ENCODE measurements at regions not wholly inside any gene's neighbourhood (a gene's known extent, or its start where the extent isn't known, plus 50 kb on each side); places are given as distances from the start of the nearest gene placed in this dataset.

- WGBS (ENCODE audit: insufficient coverage): 33% methylated on average over 3 of the region's 4 CpGs
- Mint-ChIP-seq H3K9me3 (peaks cover 0 to 4% (median 0%) of the 10 kb centered on the region in 3 donors), H3K4me3 (no peak overlapping the region), H3K27me3 (peaks cover 13 to 22% of the 10 kb centered on the region in 2 donors), H3K36me3 (no peaks in the 10 kb centered on the region), H3K4me1 (no peaks in the 10 kb centered on the region), H3K27ac (no peak overlapping the region)
- ChIA-PET POLR2A (no interaction called here), CTCF (no interaction called here)
- no peak for DNase-seq
- Histone ChIP-seq H3K4me3 (ENCODE audit: control insufficient read depth in 1 of 2, extremely low read depth in 1 of 2, low read length in 1 of 2) (no peak overlapping the region), H3K4me1 (ENCODE audit: control insufficient read depth in 1 of 2, extremely low read depth in 1 of 2, insufficient read depth in 2 of 2, low read length in 2 of 2) (no peaks in the 10 kb centered on the region), H3K27me3 (replicated peaks in 1 of 2; ENCODE audit: control insufficient read depth in 2 of 2, extremely low read depth in 1 of 2, insufficient read depth in 2 of 2, low read length in 1 of 2) (peaks cover 0 to 3% of the 10 kb centered on the region in 2 experiments), H3K36me3 (ENCODE audit: control insufficient read depth in 2 of 2, extremely low read depth in 1 of 2, insufficient read depth in 1 of 2, low read length in 1 of 2) (no peaks in the 10 kb centered on the region), H3K9me3 (no peaks in the 10 kb centered on the region), H3K27ac (ENCODE audit: low read length) (no peak overlapping the region)
- no peak for ATAC-seq (replicated peaks in 1 of 4)
Observed at GRCh38 chr2:136538489-136538888, 226.9 kb upstream of the THSD7B start.

- CTCF ChIA-PET: no interaction called here
- Histone ChIP-seq H3K9me3 (no peaks in the 10 kb centered on the region), H3K4me3 (ENCODE audit: control insufficient read depth in 1 of 2, extremely low read depth in 1 of 2, low read length in 1 of 2) (no peak overlapping the region), H3K4me1 (ENCODE audit: control insufficient read depth in 1 of 2, extremely low read depth in 1 of 2, insufficient read depth in 2 of 2, low read length in 2 of 2) (no peaks in the 10 kb centered on the region), H3K27ac (ENCODE audit: low read length) (no peak overlapping the region), H3K36me3 (ENCODE audit: control insufficient read depth in 2 of 2, extremely low read depth in 1 of 2, insufficient read depth in 1 of 2, low read length in 1 of 2) (no peaks in the 10 kb centered on the region), H3K27me3 (replicated peaks in 1 of 2; ENCODE audit: control insufficient read depth in 2 of 2, extremely low read depth in 1 of 2, insufficient read depth in 2 of 2, low read length in 1 of 2) (peaks cover 0 to 3% of the 10 kb centered on the region in 2 experiments)
- no peaks in the 10 kb centered on the region for H3K36me3 Mint-ChIP-seq
- DNase-seq: no peak
- WGBS (ENCODE audit: insufficient coverage): 60% methylated on average over 2 of the region's 3 CpGs
- no peak for ATAC-seq (replicated peaks in 1 of 4)
- peaks cover 0 to 4% (median 0%) of the 10 kb centered on the region in 3 donors for H3K9me3 Mint-ChIP-seq
- H3K27ac Mint-ChIP-seq: no peak overlapping the region
- POLR2A ChIA-PET: no interaction called here
- H3K4me1 Mint-ChIP-seq: no peaks in the 10 kb centered on the region
- peaks cover 11 to 27% of the 10 kb centered on the region in 2 donors for H3K27me3 Mint-ChIP-seq
- H3K4me3 Mint-ChIP-seq: no peak overlapping the region
Observed at GRCh38 chr2:136534811-136535210, 230.5 kb upstream of the THSD7B start.

- no peaks in the 10 kb centered on the region for H3K36me3 ChIP-seq (ENCODE audit: control insufficient read depth in 2 of 2, extremely low read depth in 1 of 2, insufficient read depth in 1 of 2, low read length in 1 of 2)
- Mint-ChIP-seq H3K27me3 (peaks cover 10 to 18% of the 10 kb centered on the region in 2 donors), H3K4me3 (no peak overlapping the region), H3K9me3 (peaks cover 0 to 7% (median 0%) of the 10 kb centered on the region in 3 donors), H3K36me3 (no peaks in the 10 kb centered on the region), H3K27ac (no peak overlapping the region), H3K4me1 (no peaks in the 10 kb centered on the region)
- ChIA-PET CTCF (no interaction called here), POLR2A (no interaction called here)
- peaks cover 0 to 2% of the 10 kb centered on the region in 2 experiments for H3K27me3 ChIP-seq (replicated peaks in 1 of 2; ENCODE audit: control insufficient read depth in 2 of 2, extremely low read depth in 1 of 2, insufficient read depth in 2 of 2, low read length in 1 of 2)
- H3K4me1 ChIP-seq (ENCODE audit: control insufficient read depth in 1 of 2, extremely low read depth in 1 of 2, insufficient read depth in 2 of 2, low read length in 2 of 2): no peaks in the 10 kb centered on the region
- DNase-seq (no peak), ATAC-seq (replicated peaks in 1 of 4) (no peak)
- H3K4me3 ChIP-seq (ENCODE audit: control insufficient read depth in 1 of 2, extremely low read depth in 1 of 2, low read length in 1 of 2): no peak overlapping the region
- no peak overlapping the region for H3K27ac ChIP-seq (ENCODE audit: low read length)
- no peaks in the 10 kb centered on the region for H3K9me3 ChIP-seq
- no CpG with 5 or more reads among the region's 2 CpGs for WGBS (ENCODE audit: insufficient coverage)
Observed at GRCh38 chr2:136532171-136532570, 233.2 kb upstream of the THSD7B start.

GRCh38 chr2:136531731-136532130, 233.6 kb upstream of the THSD7B start:
- no peak for DNase-seq
- Mint-ChIP-seq H3K27ac (no peak overlapping the region), H3K9me3 (peaks cover 0 to 7% (median 0%) of the 10 kb centered on the region in 3 donors), H3K4me1 (no peaks in the 10 kb centered on the region), H3K4me3 (no peak overlapping the region), H3K36me3 (no peaks in the 10 kb centered on the region), H3K27me3 (peaks cover 8 to 16% of the 10 kb centered on the region in 2 donors)
- Histone ChIP-seq H3K27ac (ENCODE audit: low read length) (no peak overlapping the region), H3K9me3 (no peaks in the 10 kb centered on the region), H3K27me3 (replicated peaks in 1 of 2; ENCODE audit: control insufficient read depth in 2 of 2, extremely low read depth in 1 of 2, insufficient read depth in 2 of 2, low read length in 1 of 2) (peaks cover 0 to 2% of the 10 kb centered on the region in 2 experiments), H3K36me3 (ENCODE audit: control insufficient read depth in 2 of 2, extremely low read depth in 1 of 2, insufficient read depth in 1 of 2, low read length in 1 of 2) (no peaks in the 10 kb centered on the region), H3K4me1 (ENCODE audit: control insufficient read depth in 1 of 2, extremely low read depth in 1 of 2, insufficient read depth in 2 of 2, low read length in 2 of 2) (no peaks in the 10 kb centered on the region), H3K4me3 (ENCODE audit: control insufficient read depth in 1 of 2, extremely low read depth in 1 of 2, low read length in 1 of 2) (no peak overlapping the region)
- WGBS (ENCODE audit: insufficient coverage): no CpG with 5 or more reads among the region's 2 CpGs
- no peak for ATAC-seq (replicated peaks in 1 of 4)
- ChIA-PET CTCF (no interaction called here), POLR2A (no interaction called here)

GRCh38 chr2:136530146-136530545, 235.2 kb upstream of the THSD7B start:
- ATAC-seq (replicated peaks in 1 of 4): no peak
- no peak overlapping the region for H3K4me3 ChIP-seq (ENCODE audit: control insufficient read depth in 1 of 2, extremely low read depth in 1 of 2, low read length in 1 of 2)
- no peaks in the 10 kb centered on the region for H3K36me3 Mint-ChIP-seq
- no peak overlapping the region for H3K27ac Mint-ChIP-seq
- H3K9me3 Mint-ChIP-seq: peaks cover 0 to 7% (median 0%) of the 10 kb centered on the region in 3 donors
- H3K36me3 ChIP-seq (ENCODE audit: control insufficient read depth in 2 of 2, extremely low read depth in 1 of 2, insufficient read depth in 1 of 2, low read length in 1 of 2): no peaks in the 10 kb centered on the region
- H3K4me1 Mint-ChIP-seq: no peaks in the 10 kb centered on the region
- H3K27ac ChIP-seq (ENCODE audit: low read length): no peak overlapping the region
- no peak for DNase-seq
- peaks cover 8% of the 10 kb centered on the region in 2 donors for H3K27me3 Mint-ChIP-seq
- H3K4me3 Mint-ChIP-seq: no peak overlapping the region
- H3K27me3 ChIP-seq (replicated peaks in 1 of 2; ENCODE audit: control insufficient read depth in 2 of 2, extremely low read depth in 1 of 2, insufficient read depth in 2 of 2, low read length in 1 of 2): peaks cover 0 to 2% of the 10 kb centered on the region in 2 experiments
- ChIA-PET CTCF (no interaction called here), POLR2A (no interaction called here)
- H3K9me3 ChIP-seq: no peaks in the 10 kb centered on the region
- no peaks in the 10 kb centered on the region for H3K4me1 ChIP-seq (ENCODE audit: control insufficient read depth in 1 of 2, extremely low read depth in 1 of 2, insufficient read depth in 2 of 2, low read length in 2 of 2)

- Mint-ChIP-seq H3K36me3 (no peaks in the 10 kb centered on the region), H3K27ac (no peak overlapping the region), H3K9me3 (peaks cover 0 to 7% (median 0%) of the 10 kb centered on the region in 3 donors), H3K4me3 (no peak overlapping the region), H3K27me3 (peaks cover 5 to 6% of the 10 kb centered on the region in 2 donors), H3K4me1 (no peaks in the 10 kb centered on the region)
- ATAC-seq (replicated peaks in 1 of 4) (no peak), DNase-seq (peak in 1 of 35 experiments; percentile 7)
- WGBS (ENCODE audit: insufficient coverage): 23% methylated on average over 2 of the region's 2 CpGs
- Histone ChIP-seq H3K27me3 (replicated peaks in 1 of 2; ENCODE audit: control insufficient read depth in 2 of 2, extremely low read depth in 1 of 2, insufficient read depth in 2 of 2, low read length in 1 of 2) (peaks cover 0 to 2% of the 10 kb centered on the region in 2 experiments), H3K4me3 (ENCODE audit: control insufficient read depth in 1 of 2, extremely low read depth in 1 of 2, low read length in 1 of 2) (no peak overlapping the region), H3K27ac (ENCODE audit: low read length) (no peak overlapping the region), H3K9me3 (no peaks in the 10 kb centered on the region), H3K4me1 (ENCODE audit: control insufficient read depth in 1 of 2, extremely low read depth in 1 of 2, insufficient read depth in 2 of 2, low read length in 2 of 2) (no peaks in the 10 kb centered on the region), H3K36me3 (ENCODE audit: control insufficient read depth in 2 of 2, extremely low read depth in 1 of 2, insufficient read depth in 1 of 2, low read length in 1 of 2) (no peaks in the 10 kb centered on the region)
- CTCF ChIA-PET: no interaction called here
- POLR2A ChIA-PET: no interaction called here
Observed at GRCh38 chr2:136527560-136527959, 237.8 kb upstream of the THSD7B start.

GRCh38 chr2:136522724-136523123, 242.6 kb upstream of the THSD7B start:
- Histone ChIP-seq H3K27ac (ENCODE audit: low read length) (no peak overlapping the region), H3K9me3 (no peaks in the 10 kb centered on the region), H3K36me3 (ENCODE audit: control insufficient read depth in 2 of 2, extremely low read depth in 1 of 2, insufficient read depth in 1 of 2, low read length in 1 of 2) (no peaks in the 10 kb centered on the region), H3K4me3 (ENCODE audit: control insufficient read depth in 1 of 2, extremely low read depth in 1 of 2, low read length in 1 of 2) (no peak overlapping the region), H3K27me3 (replicated peaks in 1 of 2; ENCODE audit: control insufficient read depth in 2 of 2, extremely low read depth in 1 of 2, insufficient read depth in 2 of 2, low read length in 1 of 2) (peaks cover 0 to 6% of the 10 kb centered on the region in 2 experiments), H3K4me1 (ENCODE audit: control insufficient read depth in 1 of 2, extremely low read depth in 1 of 2, insufficient read depth in 2 of 2, low read length in 2 of 2) (no peaks in the 10 kb centered on the region)
- 100% methylated on average over 1 of the region's 6 CpGs for WGBS (ENCODE audit: insufficient coverage)
- Mint-ChIP-seq H3K4me1 (no peaks in the 10 kb centered on the region), H3K27me3 (peaks cover 3 to 9% of the 10 kb centered on the region in 2 donors), H3K27ac (no peak overlapping the region), H3K36me3 (no peaks in the 10 kb centered on the region), H3K4me3 (no peak overlapping the region), H3K9me3 (no peaks in the 10 kb centered on the region)
- POLR2A ChIA-PET: no interaction called here
- CTCF ChIA-PET: no interaction called here
- ATAC-seq (replicated peaks in 1 of 4) (no peak), DNase-seq (no peak)

Data from T-cell (primary cell).